CD8-positive, alpha-beta memory T cell (primary cell): ENCODE measurements at regions not wholly inside any gene's neighbourhood (a gene's known extent, or its start where the extent isn't known, plus 50 kb on each side); places are given as distances from the start of the nearest gene placed in this dataset.
"Not testable (repeated sequence)": the region's sequence is repeated elsewhere in the genome, so short reads cannot be mapped to it uniquely, and the experiment has no call there.

Source experiments
- CTCF ChIA-PET: fragments of 350-600 bp; sonication (Branson Sonifier 250); formaldehyde crosslinking; loops from one replicate; lab custom pipeline; 2021; ENCODE audit warnings: antibody characterized with exemption; lab: Charles Lee
- POLR2A ChIA-PET: fragments of 350-600 bp; sonication (Branson Sonifier 250); formaldehyde crosslinking; loops from one replicate; lab custom pipeline; 2021; ENCODE audit warnings: antibody characterized with exemption; lab: Charles Lee
- DNase-seq, 5 donors: peaks; one replicate each; pipeline versions ENCODE4 v3.0.0 to v3.0.0-alpha.2; 2020 to 2022; ENCODE audit warnings: mixed read lengths in 1 of 5
- H3K27ac ChIP-seq: one replicate; pipeline ENCODE4 v1.7.0; 2013; ENCODE audit warnings: low read depth, mild to moderate bottlenecking, low read length, moderate library complexity
- H3K27me3 ChIP-seq: 2 replicates; pipeline ENCODE4 v1.7.0; 2013; ENCODE audit warnings: low read length, mild to moderate bottlenecking; ENCODE audit not compliant: insufficient read depth, poor library complexity, severe bottlenecking
- H3K36me3 ChIP-seq: 2 replicates; pipeline ENCODE4 v1.7.0; 2013; ENCODE audit warnings: mild to moderate bottlenecking, low read length, moderate library complexity; ENCODE audit not compliant: insufficient read depth
- H3K4me1 ChIP-seq: 2 replicates; pipeline ENCODE4 v1.7.0; 2013; ENCODE audit warnings: mild to moderate bottlenecking, low read length, moderate library complexity; ENCODE audit not compliant: insufficient read depth
- H3K4me3 ChIP-seq: 2 replicates; pipeline ENCODE4 v1.7.0; 2013; ENCODE audit warnings: mild to moderate bottlenecking, low read length
- H3K9me3 ChIP-seq: 2 replicates; pipeline ENCODE4 v1.7.0; 2013; ENCODE audit warnings: mild to moderate bottlenecking, low read length
- H3K27ac Mint-ChIP-seq, 8 donors: one replicate each; pipeline ENCODE4 v1.8.0; 2020 to 2021; ENCODE audit warnings: mixed read lengths in 8 of 8, mild to moderate bottlenecking in 6 of 8, inconsistent platforms in 3 of 8, moderate library complexity in 3 of 8
- H3K27me3 Mint-ChIP-seq, 2 donors: one replicate each; pipeline ENCODE4 v1.8.0; 2020 to 2021; ENCODE audit warnings: mixed read lengths in 2 of 2, mild to moderate bottlenecking in 1 of 2, moderate library complexity in 1 of 2
- H3K36me3 Mint-ChIP-seq, 3 donors: one replicate each; pipeline ENCODE4 v1.8.0; 2020 to 2021; ENCODE audit warnings: mixed read lengths in 3 of 3, inconsistent platforms in 1 of 3, mild to moderate bottlenecking in 1 of 3
- H3K4me1 Mint-ChIP-seq, 3 donors: one replicate each; pipeline ENCODE4 v1.8.0; 2020 to 2021; ENCODE audit warnings: mixed read lengths in 3 of 3, inconsistent platforms in 1 of 3, mild to moderate bottlenecking in 1 of 3
- H3K4me3 Mint-ChIP-seq, 7 donors: one replicate each; pipeline ENCODE4 v1.8.0; 2020 to 2021; ENCODE audit warnings: mixed read lengths in 7 of 7, mild to moderate bottlenecking in 6 of 7, moderate library complexity in 4 of 7, inconsistent platforms in 2 of 7
- H3K9me3 Mint-ChIP-seq, 5 donors: one replicate each; pipeline ENCODE4 v1.8.0; 2020 to 2022; ENCODE audit warnings: mixed read lengths in 5 of 5, mild to moderate bottlenecking in 3 of 5, moderate library complexity in 2 of 5, inconsistent platforms in 1 of 5

GRCh38 chr4:17018621-17019020 is 120.2 kb upstream of the LDB2 start:
- H3K36me3 ChIP-seq, CTCF ChIA-PET, H3K36me3 Mint-ChIP-seq, H3K27me3 ChIP-seq, H3K27ac Mint-ChIP-seq, POLR2A ChIA-PET, DNase-seq, H3K9me3 ChIP-seq, H3K4me1 Mint-ChIP-seq, H3K4me3 ChIP-seq, H3K4me1 ChIP-seq, H3K27ac ChIP-seq, H3K9me3 Mint-ChIP-seq, H3K4me3 Mint-ChIP-seq: not testable (repeated sequence)
- H3K27me3 Mint-ChIP-seq = peaks cover 2 to 16% of the 10 kb centered on the region in 2 donors

- Mint-ChIP-seq H3K27me3 (peaks cover 2 to 14% of the 10 kb centered on the region in 2 donors), H3K4me3 (no peak overlapping the region), H3K4me1 (no peaks in the 10 kb centered on the region), H3K36me3 (peaks cover 0 to 3% (median 0%) of the 10 kb centered on the region in 3 donors), H3K27ac (no peak overlapping the region), H3K9me3 (peaks cover 0 to 2% (median 0%) of the 10 kb centered on the region in 5 donors)
- no peak overlapping the region for H3K4me3 ChIP-seq
- ChIA-PET CTCF (no interaction called here), POLR2A (no interaction called here)
- H3K9me3 ChIP-seq = no peaks in the 10 kb centered on the region
- no peak for DNase-seq
- no peaks in the 10 kb centered on the region for H3K4me1 ChIP-seq
- no peaks in the 10 kb centered on the region for H3K36me3 ChIP-seq
- no peaks in the 10 kb centered on the region for H3K27me3 ChIP-seq
- no peak overlapping the region for H3K27ac ChIP-seq
Observed at GRCh38 chr4:17018013-17018412, 119.6 kb upstream of the LDB2 start.

- no peak overlapping the region for H3K27ac ChIP-seq
- no peaks in the 10 kb centered on the region for H3K4me1 ChIP-seq
- Mint-ChIP-seq H3K4me1 (no peaks in the 10 kb centered on the region), H3K36me3 (no peaks in the 10 kb centered on the region), H3K27me3 (no peaks in the 10 kb centered on the region), H3K27ac (no peak overlapping the region), H3K4me3 (no peak overlapping the region), H3K9me3 (no peaks in the 10 kb centered on the region)
- H3K36me3 ChIP-seq = no peaks in the 10 kb centered on the region
- ChIA-PET CTCF (no interaction called here), POLR2A (no interaction called here)
- H3K9me3 ChIP-seq = no peaks in the 10 kb centered on the region
- no peak for DNase-seq
- H3K4me3 ChIP-seq = no peak overlapping the region
- no peaks in the 10 kb centered on the region for H3K27me3 ChIP-seq
Observed at GRCh38 chr4:17013382-17014006, 115.0 kb upstream of the LDB2 start.

- Mint-ChIP-seq H3K27ac (no peak overlapping the region), H3K4me3 (no peak overlapping the region), H3K4me1 (no peaks in the 10 kb centered on the region), H3K27me3 (no peaks in the 10 kb centered on the region), H3K36me3 (no peaks in the 10 kb centered on the region), H3K9me3 (no peaks in the 10 kb centered on the region)
- DNase-seq = no peak
- H3K27me3 ChIP-seq = no peaks in the 10 kb centered on the region
- no peaks in the 10 kb centered on the region for H3K9me3 ChIP-seq
- ChIA-PET CTCF (no interaction called here), POLR2A (no interaction called here)
- no peak overlapping the region for H3K27ac ChIP-seq
- H3K4me3 ChIP-seq = no peak overlapping the region
- H3K36me3 ChIP-seq = no peaks in the 10 kb centered on the region
- H3K4me1 ChIP-seq = no peaks in the 10 kb centered on the region
Observed at GRCh38 chr4:17012451-17012850, 114.0 kb upstream of the LDB2 start.

GRCh38 chr4:17010426-17011087 is 112.1 kb upstream of the LDB2 start:
- POLR2A ChIA-PET = no interaction called here

GRCh38 chr4:17009871-17010367 is 111.5 kb upstream of the LDB2 start:
- Histone ChIP-seq H3K4me3 (no peak overlapping the region), H3K4me1 (no peaks in the 10 kb centered on the region), H3K27ac (no peak overlapping the region), H3K27me3 (no peaks in the 10 kb centered on the region), H3K36me3 (no peaks in the 10 kb centered on the region), H3K9me3 (no peaks in the 10 kb centered on the region)
- H3K9me3 Mint-ChIP-seq = no peaks in the 10 kb centered on the region
- peak overlapping the region in 1 of 8 donors; percentile 47 for H3K27ac Mint-ChIP-seq
- no peak overlapping the region for H3K4me3 Mint-ChIP-seq
- CTCF ChIA-PET = no interaction called here
- peaks cover 0 to 2% of the 10 kb centered on the region in 2 donors for H3K27me3 Mint-ChIP-seq
- POLR2A ChIA-PET = no interaction called here
- DNase-seq = no peak
- no peaks in the 10 kb centered on the region for H3K4me1 Mint-ChIP-seq
- H3K36me3 Mint-ChIP-seq = no peaks in the 10 kb centered on the region

More at GRCh38 chr4:17010426-17011087, 112.1 kb upstream of the LDB2 start:
- no peak for DNase-seq
- no peaks in the 10 kb centered on the region for H3K4me1 Mint-ChIP-seq
- no peaks in the 10 kb centered on the region for H3K27me3 ChIP-seq
- no peaks in the 10 kb centered on the region for H3K4me1 ChIP-seq
- H3K4me3 ChIP-seq = no peak overlapping the region
- no peaks in the 10 kb centered on the region for H3K9me3 Mint-ChIP-seq
- no peak overlapping the region for H3K27ac ChIP-seq
- no peaks in the 10 kb centered on the region for H3K36me3 Mint-ChIP-seq
- H3K4me3 Mint-ChIP-seq = no peak overlapping the region
- H3K27me3 Mint-ChIP-seq = no peaks in the 10 kb centered on the region
- H3K27ac Mint-ChIP-seq = no peak overlapping the region
- CTCF ChIA-PET = no interaction called here
- H3K36me3 ChIP-seq = no peaks in the 10 kb centered on the region
- no peaks in the 10 kb centered on the region for H3K9me3 ChIP-seq

- H3K9me3 ChIP-seq = no peaks in the 10 kb centered on the region
- peaks cover 0 to 7% of the 10 kb centered on the region in 2 donors for H3K27me3 Mint-ChIP-seq
- no peak overlapping the region for H3K4me3 Mint-ChIP-seq
- H3K9me3 Mint-ChIP-seq = no peaks in the 10 kb centered on the region
- H3K4me3 ChIP-seq = no peak overlapping the region
- POLR2A ChIA-PET = no interaction called here
- DNase-seq = no peak
- no peaks in the 10 kb centered on the region for H3K36me3 Mint-ChIP-seq
- H3K36me3 ChIP-seq = no peaks in the 10 kb centered on the region
- no peaks in the 10 kb centered on the region for H3K4me1 ChIP-seq
- CTCF ChIA-PET = no interaction called here
- no peaks in the 10 kb centered on the region for H3K4me1 Mint-ChIP-seq
- H3K27me3 ChIP-seq = no peaks in the 10 kb centered on the region
- H3K27ac Mint-ChIP-seq = peak overlapping the region in 1 of 8 donors; percentile 11
- H3K27ac ChIP-seq = no peak overlapping the region
Observed at GRCh38 chr4:17008834-17009345, 110.4 kb upstream of the LDB2 start.

- H3K27ac ChIP-seq, H3K4me1 ChIP-seq, H3K9me3 ChIP-seq, POLR2A ChIA-PET, H3K27me3 ChIP-seq, H3K36me3 Mint-ChIP-seq, H3K4me1 Mint-ChIP-seq, CTCF ChIA-PET, H3K9me3 Mint-ChIP-seq, H3K27me3 Mint-ChIP-seq, H3K4me3 ChIP-seq, H3K27ac Mint-ChIP-seq, H3K4me3 Mint-ChIP-seq, DNase-seq, H3K36me3 ChIP-seq: not testable (repeated sequence)
Observed at GRCh38 chr4:17003606-17004392, 105.4 kb upstream of the LDB2 start.
